ENCODE measurements at regions not wholly inside any gene's neighbourhood (a gene's known extent, or its start where the extent isn't known, plus 50 kb on each side); places are given as distances from the start of the nearest gene placed in this dataset.
A peak's percentile ranks its signal among the peaks of the same experiment; 100 is the strongest.

DNA sequence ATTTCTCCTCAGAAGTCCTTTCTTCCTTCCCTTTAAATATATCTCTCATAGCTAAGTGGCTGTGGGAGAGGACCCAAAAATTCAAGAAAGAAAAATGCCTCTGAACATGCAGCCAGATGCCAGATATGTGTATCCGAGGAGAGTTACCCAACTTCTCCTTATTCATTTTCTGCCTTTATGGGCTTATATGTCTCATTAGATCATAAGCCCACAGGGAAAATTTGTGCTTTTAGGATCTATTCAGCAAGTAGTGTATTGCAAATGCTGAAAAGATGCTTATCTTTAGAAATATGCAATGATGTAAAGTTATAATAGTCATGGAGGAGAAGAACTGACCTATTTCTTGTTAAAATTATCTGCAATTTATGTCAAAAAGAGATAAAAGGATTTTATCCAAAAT lies 371.8 kb upstream of the NOCT start:
- H2AK5ac ChIP-seq (ENCODE audit: low read depth, low read length), result no peak overlapping the region
- no peaks in the 10 kb centered on the region for H3K9me3 ChIP-seq (ENCODE audit: control insufficient read depth, insufficient read depth, low read length)
- H3K14ac ChIP-seq (replicated peaks; ENCODE audit: low read depth, low read length), result no peak overlapping the region
- H3K36me3 ChIP-seq (ENCODE audit: control insufficient read depth, insufficient read depth, low read length), result no peaks in the 10 kb centered on the region
- ATAC-seq (ENCODE audit: low read depth) (no peak), DNase-seq (peak; percentile 7)
- no peak for TF ChIP-seq POLR2A (IDR thresholded peaks at IDR 0.05; ENCODE audit: low read depth, low read length)
- WGBS, 2 experiments (ENCODE audit: extremely low coverage in 2 of 2, insufficient read length in 1 of 2), result no CpG with 5 or more reads among the region's 1 CpG
- no TSS peak for BruUV-seq (replicated peaks)
- no peak overlapping the region for H3K27ac ChIP-seq (ENCODE audit: insufficient read depth, low read length)
- H3K9ac ChIP-seq (ENCODE audit: low read depth, low read length), result no peak overlapping the region
- no peak overlapping the region for H2BK20ac ChIP-seq (ENCODE audit: low read depth, low read length)
- no peak overlapping the region for H2BK5ac ChIP-seq (ENCODE audit: low read depth, low read length, poor library complexity, severe bottlenecking)
- H3K56ac ChIP-seq (ENCODE audit: extremely low read depth, insufficient read depth, low read length), result no peak overlapping the region
- H2AFZ ChIP-seq (replicated peaks; ENCODE audit: low read length, poor library complexity), result no peak overlapping the region
- H2AK9ac ChIP-seq (replicated peaks; ENCODE audit: low read depth, low read length, poor library complexity), result no peak overlapping the region
- H2BK120ac ChIP-seq (ENCODE audit: low read depth, low read length), result no peak overlapping the region
- no peak overlapping the region for H3K23ac ChIP-seq (ENCODE audit: low read depth, low read length)
- no peak overlapping the region for H4K91ac ChIP-seq (ENCODE audit: insufficient read depth, low read depth, low read length)
- H3K18ac ChIP-seq (ENCODE audit: low read depth, low read length), result no peak overlapping the region
- no peak overlapping the region for H4K8ac ChIP-seq (ENCODE audit: low read depth in 2 of 2, low read length in 2 of 2)
- no peak overlapping the region for H3K4ac ChIP-seq (ENCODE audit: low read depth, low read length)
- H3K4me3 ChIP-seq (ENCODE audit: insufficient read depth, low read depth, low read length), result no peak overlapping the region
- no peaks in the 10 kb centered on the region for H3K79me1 ChIP-seq (ENCODE audit: low read depth in 1 of 2, low read length in 2 of 2)
- ChIA-PET POLR2A (ENCODE audit: unreplicated experiment) (no interaction called here), CTCF (no interaction called here)
- no peaks in the 10 kb centered on the region for H3K4me1 ChIP-seq (ENCODE audit: control insufficient read depth, insufficient read depth, low read length)
- H3K4me2 ChIP-seq (ENCODE audit: low read depth, low read length), result no peak overlapping the region
- no peak overlapping the region for H2BK15ac ChIP-seq (ENCODE audit: low read depth, low read length)
- dilution Hi-C loops (cut with HindIII; ENCODE audit: low sequenced_read_pairs, unreplicated experiment) (no loop called here), intact Hi-C loops (cut with micrococcal nuclease) (no loop called here), in situ Hi-C loops (cut with MboI; ENCODE audit: low sequenced_read_pairs) (no loop called here)
- no peaks in the 10 kb centered on the region for H4K20me1 ChIP-seq (ENCODE audit: insufficient read depth, low read length)
- H3K9me1 ChIP-seq (ENCODE audit: insufficient read depth, low read length), result no peaks in the 10 kb centered on the region
- no peak overlapping the region for H4K5ac ChIP-seq (ENCODE audit: low read depth, low read length)
- H3K27me3 ChIP-seq (ENCODE audit: control insufficient read depth, insufficient read depth, low read length), result no peaks in the 10 kb centered on the region
